ENCODE measurements at regions not wholly inside any gene's neighbourhood (a gene's known extent, or its start where the extent isn't known, plus 50 kb on each side); places are given as distances from the start of the nearest gene placed in this dataset.

DNA sequence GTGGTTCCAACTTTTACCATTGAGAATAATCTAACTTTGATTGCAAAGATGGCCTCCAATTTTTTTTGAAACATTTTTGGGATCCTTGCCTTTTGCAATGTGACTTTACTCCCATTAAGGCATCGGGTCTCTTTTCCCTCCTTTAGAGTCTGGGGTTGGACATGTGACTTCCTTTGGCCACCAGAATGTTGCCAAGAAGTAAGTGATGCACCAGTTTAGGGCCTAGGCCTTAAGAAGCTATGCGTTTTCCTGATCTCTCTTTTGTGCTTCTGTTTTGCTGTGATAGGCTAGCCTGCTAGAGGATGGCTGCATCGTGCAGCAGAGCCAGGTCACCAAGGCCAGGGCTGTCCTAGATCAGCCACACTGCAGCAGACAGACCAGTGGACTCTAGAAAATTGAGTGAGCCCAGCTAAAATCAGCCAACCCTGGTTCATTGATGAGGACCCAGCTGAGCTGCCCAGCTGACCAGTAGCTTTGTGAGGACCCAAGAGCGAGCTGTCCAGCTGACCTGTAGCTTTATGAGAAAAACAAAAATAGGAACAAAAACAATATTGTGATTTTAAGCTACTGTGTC is 594.0 kb upstream of the JAG1 start:
- DNase-seq = no peak

DNA sequence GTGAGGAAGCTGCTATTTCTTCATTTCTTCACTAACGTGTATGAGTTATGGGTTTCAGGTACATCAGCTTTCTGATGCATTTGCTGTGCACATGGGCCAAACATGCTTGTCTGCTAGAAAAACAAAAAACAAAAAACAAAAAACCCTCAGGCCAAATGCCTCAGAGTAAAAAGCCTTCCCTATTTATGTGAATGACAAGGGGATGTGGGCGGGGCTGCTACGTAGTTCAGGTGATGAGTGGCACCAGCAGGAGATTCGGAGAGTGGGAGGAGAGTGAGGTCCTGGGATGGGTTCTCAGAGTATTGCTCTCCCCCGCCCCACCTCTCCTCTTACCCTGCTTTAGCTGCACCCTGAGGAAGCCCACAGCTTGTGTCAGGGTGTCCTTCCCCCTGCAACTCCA is 596.8 kb upstream of the JAG1 start:
- no peak for DNase-seq

- peak; percentile 28 for DNase-seq
Measured at GRCh38 chr20:11271319-11271718, 597.5 kb upstream of the JAG1 start.

DNA sequence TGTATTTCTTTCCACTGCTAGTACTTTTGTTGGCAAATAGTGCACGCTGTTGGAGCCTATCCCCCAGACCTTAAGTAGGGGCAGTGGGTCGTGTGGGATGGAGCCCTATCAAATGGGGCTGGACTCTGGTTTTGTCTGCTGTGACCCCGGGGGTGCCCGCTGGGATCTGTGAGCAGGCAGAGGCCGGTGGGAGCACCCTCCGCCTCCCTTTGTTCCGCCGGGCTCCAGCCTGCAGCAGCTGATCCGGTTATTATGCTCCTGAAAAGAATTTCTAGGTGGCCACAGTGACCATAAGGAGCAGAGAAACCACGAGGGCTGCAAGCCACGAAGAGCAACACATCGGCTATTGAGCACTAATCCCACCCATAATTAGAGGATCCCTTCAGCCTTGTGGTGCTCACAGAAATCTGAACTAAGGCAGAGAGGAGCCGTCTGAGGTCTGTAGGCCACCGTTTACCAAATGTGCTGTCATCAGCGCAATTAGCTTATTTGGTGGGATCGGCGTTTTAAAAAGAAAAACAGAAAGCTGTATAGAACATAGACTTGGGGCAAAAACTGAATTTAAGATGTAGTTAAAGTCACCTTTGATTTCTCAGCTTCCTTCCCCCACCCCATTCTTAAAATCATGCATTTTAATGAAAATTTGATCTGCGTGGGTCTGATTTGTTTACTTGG is 598.3 kb upstream of the JAG1 start:
- DNase-seq = no peak

- DNase-seq = peak; percentile 40
Measured at GRCh38 chr20:11274141-11274594, 600.4 kb upstream of the JAG1 start.

DNA sequence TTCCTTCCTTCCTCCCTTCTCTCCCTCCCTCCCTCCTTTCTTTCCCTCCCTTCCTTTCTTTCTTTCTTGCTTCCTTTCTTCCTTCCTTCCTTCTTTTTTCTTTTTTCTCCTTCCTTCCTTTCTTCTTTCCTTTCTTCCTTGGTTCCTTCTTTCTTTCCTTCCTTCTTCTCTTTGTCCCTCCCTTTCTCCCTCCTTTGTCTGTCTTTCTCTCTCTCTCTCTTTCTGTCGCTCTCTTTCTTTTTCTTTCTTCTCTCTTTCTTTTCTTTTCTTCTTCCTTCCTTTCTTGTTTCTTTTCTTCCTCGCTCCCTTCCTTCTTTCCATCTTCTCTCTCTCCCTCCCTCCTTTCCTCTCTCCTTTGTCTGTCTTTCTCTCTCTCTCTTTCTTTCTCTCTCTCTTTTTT is 601.9 kb upstream of the JAG1 start:
- DNase-seq = no peak

GRCh38 chr20:11277170-11277569 is 603.4 kb upstream of the JAG1 start:
- no peak for DNase-seq

- no peak for DNase-seq
Measured at GRCh38 chr20:11277858-11278257, 604.1 kb upstream of the JAG1 start.

DNA sequence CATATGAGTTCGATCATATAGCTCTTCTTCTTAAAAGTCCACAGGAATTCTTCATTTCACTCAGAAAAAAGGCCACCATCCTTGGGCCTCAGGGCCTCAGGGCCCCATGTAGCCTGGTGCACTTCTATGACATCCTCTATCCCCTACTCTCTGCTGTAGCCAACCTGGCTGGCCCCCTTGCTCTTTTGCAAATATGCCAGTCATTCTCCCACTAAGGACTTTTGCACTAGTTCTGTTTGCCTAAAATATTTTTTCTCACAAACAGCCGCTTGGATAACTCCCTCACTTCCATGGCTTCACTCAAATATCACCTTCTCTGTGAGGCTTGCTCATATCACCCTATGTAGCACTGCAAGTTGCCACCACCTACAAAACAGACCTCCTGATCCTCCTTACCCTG is 604.7 kb upstream of the JAG1 start:
- no peak for DNase-seq

- no peak for DNase-seq
Measured at GRCh38 chr20:11281240-11281639, 607.4 kb upstream of the JAG1 start.

DNA sequence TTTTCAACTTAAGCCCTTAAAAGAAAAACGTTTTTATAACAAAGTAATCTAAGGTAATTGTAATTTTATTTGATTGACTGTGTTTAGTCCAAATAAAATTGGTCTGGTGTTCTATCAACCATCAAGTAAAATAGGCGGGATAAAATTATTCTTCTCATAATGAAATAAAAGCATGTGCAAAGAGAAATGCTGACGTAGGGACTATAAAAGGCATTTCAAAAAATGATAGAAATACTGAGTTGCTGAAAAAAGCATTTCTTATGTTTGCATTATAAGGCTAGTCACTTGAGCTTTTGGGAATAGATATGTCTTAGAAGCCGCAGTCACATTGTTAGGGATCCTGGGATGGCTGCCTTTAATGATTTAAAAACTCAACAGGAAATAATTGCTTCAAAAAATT is 608.0 kb upstream of the JAG1 start:
- no peak for DNase-seq

DNA sequence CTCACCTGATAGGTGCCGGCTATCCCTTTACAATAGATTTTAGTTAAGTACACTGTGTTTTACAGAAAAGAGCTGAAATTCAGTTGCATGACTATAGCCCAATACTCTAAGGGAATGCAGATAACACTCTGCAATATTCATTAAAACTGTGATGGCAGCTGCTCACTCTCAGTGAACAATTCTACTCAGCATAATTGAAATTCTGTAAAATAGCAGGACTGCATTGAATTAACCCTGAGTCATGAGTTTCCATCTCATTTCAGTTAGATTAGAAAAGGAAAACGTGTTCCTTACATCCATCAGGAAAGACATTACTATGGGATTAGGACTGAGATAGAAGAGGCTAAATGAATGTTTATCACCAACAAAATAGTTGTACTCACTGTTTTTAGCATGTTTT is 613.3 kb upstream of the JAG1 start:
- no peak for DNase-seq

DNA sequence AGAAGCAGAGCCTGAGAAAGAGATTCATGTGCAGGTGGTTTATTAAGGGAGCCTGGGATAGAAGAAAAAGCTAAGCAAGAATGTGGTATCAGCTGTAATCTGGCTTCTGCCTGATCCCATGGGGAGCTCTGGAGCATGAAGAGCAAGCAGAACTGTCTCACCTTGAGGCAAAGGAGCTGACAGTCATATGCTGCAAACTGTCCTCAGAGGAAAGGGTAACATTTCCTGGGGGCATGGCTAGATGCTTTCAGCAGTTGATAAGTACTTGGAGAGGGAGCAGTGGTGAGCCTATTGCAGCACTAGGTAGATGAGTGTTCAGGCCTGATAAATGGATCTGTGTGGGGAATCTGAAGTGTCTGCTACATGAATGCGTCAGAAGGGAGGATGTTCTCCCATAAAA is 621.5 kb upstream of the BTBD3 start:
- no peak for DNase-seq

DNA sequence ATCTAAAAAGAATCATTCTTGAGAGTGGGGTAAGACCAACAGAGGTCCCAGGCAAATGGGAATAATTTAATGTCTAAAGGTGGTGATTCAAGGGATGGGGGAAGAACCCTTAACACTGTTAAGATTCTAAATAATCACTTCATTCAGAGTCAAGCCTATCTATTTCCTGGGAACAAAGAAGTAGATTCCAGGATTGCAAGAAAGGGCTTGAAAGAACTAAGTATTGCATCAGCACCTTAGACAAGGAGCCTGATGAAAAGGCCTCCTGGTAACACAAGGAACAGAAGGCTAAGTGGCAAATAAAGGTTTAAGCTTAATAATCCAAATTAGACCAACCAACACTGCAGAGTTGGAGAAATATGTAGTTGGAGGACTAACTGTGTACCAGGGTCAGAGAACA is 620.7 kb upstream of the BTBD3 start:
- no peak for DNase-seq

DNA sequence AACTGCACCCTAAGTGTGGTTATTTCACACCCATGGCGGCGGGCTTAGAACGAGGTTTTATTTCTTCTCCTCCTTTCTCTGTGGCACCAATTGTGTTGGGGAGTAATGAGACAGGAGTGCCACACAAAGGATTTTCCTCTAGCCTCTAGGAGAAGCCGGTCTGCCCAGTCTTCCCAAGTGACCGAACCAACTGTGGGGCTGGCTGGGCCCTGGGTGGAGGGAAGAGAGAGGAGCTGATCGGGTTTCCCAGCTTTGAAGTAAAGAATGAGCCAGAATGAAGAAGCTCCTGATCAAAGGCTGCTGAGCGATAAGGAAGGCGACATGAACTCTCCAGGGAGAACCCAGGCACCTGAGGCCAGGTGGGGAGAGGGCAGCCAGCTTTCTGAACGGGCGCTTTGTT is 616.0 kb upstream of the BTBD3 start:
- no peak for DNase-seq

GRCh38 chr20:11302436-11302835 is 615.3 kb upstream of the BTBD3 start:
- no peak for DNase-seq

GRCh38 chr20:11304795-11305194 is 612.9 kb upstream of the BTBD3 start:
- DNase-seq = no peak

GRCh38 chr20:11305406-11305805 is 612.3 kb upstream of the BTBD3 start:
- DNase-seq = no peak

- DNase-seq = no peak
Measured at GRCh38 chr20:11311659-11312224, 606.0 kb upstream of the BTBD3 start.

DNA sequence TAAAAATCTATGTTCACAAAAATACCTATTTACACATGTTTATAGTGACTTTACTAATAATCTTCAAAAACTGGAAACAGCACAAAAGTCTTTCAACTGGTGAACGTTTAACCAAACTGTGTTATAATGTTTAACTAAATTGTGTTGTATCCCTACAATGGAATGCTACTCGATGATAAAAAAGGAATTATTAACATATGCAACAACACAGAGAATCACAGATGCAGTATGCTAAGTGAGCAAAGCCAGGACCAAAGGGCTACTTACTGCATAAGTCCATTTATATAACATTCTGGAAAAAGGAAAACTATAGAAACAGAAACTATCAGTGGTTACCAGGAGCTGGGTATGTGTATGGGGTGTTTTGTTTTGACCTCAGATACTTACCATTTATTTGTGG is 602.2 kb upstream of the BTBD3 start:
- no peak for DNase-seq

- DNase-seq = no peak
Measured at GRCh38 chr20:11316244-11316643, 601.4 kb upstream of the BTBD3 start.

DNA sequence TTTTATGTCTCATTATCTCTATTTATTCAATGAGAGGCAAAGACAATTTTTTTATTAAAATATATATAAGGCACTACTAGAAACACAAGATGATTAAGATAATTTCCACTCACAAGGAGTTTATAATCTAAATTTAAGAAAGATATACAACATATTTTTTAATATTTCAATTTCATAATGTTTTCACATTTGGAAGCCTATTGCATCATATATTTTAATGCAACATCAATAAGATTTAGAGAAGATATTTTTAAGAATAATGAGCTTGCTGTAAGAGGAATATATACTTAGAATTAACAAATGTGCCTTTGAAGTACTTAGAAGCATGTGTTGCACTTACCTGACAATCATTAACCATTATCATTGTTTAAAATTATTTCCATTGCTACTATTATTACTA is 597.7 kb upstream of the BTBD3 start:
- DNase-seq = no peak

DNA sequence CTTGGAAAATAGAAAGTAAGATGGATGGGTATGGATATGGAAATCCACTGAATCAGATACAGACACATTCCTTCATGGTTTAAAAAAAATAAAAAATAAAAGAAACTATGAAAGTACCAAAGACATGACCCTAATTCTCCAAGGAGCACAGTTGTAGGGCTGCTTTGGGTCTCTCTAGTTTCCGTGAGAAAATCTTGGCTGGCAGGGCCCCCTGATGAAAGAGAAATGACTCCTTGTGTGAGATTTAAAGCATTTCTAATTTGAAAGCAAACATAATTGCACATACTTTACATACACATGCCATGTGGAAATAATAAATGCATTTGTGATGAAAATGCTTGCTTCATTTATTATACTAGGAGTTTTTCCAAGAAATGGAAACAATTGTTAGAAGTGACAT is 593.9 kb upstream of the BTBD3 start:
- no peak for DNase-seq

GRCh38 chr20:11324990-11325389 is 592.7 kb upstream of the BTBD3 start:
- no peak for DNase-seq

- no peak for DNase-seq
Measured at GRCh38 chr20:11328839-11329238, 588.9 kb upstream of the BTBD3 start.
